GM21723 (cell line): ENCODE measurements at regions not wholly inside any gene's neighbourhood (a gene's known extent, or its start where the extent isn't known, plus 50 kb on each side); places are given as distances from the start of the nearest gene placed in this dataset.
"Not testable (repeated sequence)": the region's sequence is repeated elsewhere in the genome, so short reads cannot be mapped to it uniquely, and the experiment has no call there.

Source experiments
- ATAC-seq: cut with Tn5 transposase; IDR thresholded peaks from one replicate; pipeline ENCODE4 v1.9.1; 2021; ENCODE audit warnings: mild to moderate bottlenecking, moderate library complexity; ENCODE audit not compliant: unreplicated experiment

DNA sequence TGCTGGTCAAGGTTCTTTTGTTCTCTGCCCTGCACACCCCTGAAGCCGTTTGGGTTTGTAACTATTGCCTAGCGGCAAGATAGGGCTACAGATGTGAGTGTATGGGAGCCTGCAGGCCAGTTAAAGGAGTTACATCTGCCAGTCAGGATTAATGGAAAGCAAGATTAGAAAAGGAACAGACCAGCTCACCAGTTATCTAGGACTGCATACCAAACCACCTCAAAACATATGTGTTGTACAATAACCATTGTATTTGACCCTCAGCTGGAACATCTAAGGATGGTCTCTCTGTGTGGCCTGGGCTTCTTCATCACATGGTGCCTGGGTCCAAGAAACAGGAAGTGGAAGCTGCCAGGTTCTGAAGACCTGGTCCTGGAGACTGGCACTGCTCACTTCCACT lies 52.5 kb upstream of the FBXO28 start:
- ATAC-seq, result no peak

- no peak for ATAC-seq
Measured at GRCh38 chr1:224059897-224060427, 53.9 kb upstream of the FBXO28 start.

GRCh38 chr1:224058303-224058702 lies 55.6 kb upstream of the FBXO28 start:
- no peak for ATAC-seq

DNA sequence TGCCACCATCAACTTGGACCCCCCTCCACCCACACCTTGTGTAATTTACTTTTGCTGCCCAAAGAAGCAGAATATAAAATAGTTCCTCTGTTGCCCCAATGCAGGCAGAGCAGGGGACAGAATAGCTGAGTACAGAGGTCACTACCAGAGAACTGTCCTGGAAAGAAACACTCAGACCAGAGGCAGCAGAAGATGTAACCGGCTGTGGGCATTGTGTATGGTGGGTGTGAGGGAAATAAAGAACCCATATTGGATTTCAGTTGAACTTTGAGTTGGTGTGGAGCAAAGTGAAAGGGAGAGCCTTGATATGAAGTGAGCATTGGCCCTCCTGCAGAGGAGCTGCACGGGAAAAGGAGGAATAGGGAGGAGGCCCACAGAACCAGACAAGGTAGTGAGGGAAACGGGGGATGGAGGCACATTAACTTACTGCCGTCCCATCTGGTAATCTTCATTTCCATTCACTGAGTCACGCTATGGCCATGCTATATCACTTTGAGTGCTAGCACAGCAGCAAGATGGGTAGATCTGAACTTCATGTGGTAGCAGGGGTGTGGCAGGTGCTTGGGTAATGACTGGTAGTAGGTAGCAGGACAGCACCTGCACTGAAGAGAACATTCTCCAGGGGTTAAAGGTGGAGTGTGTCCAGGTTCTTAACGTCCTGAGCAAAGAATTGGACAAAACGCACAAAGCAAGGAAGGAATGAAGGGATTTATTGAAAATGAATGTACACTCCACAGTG lies 56.3 kb upstream of the FBXO28 start:
- no peak for ATAC-seq

DNA sequence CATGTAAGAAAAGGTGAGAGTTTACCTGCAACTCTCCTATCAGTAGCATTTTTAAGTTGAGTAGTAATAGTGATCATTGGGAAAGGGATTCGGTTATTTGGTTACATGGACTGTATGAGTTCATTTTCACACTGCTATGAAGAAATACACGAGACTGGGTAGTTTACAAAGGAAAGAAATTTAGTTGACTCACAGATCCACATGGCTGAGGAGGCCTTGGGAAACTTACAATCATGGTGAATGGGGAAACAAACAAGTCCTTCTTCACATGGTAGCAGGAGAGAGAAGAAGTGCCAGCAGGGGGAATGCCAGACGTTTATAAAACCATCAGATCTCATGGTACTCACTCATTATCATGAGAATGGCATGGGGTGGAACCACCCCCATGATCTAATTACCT lies 59.3 kb upstream of the FBXO28 start:
- no peak for ATAC-seq

DNA sequence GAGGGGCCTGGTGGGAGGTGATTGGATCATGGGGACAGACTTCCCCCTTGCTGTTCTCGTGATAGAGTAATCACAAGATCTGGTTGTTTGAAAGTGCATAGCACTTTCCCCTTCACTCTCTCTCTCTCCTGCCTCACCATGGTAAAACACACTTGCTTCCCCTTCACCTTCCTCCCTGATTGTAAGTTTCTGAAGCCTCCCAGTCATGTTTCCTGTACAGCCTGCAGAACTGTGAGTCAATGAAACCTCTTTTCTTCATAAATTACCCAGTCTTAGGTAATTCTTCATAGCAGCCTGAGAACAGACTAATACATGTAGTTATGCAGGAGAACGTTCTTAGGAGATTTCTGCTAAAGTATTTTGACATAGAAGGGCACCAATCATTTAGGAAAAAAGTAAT lies 59.9 kb upstream of the FBXO28 start:
- no peak for ATAC-seq

DNA sequence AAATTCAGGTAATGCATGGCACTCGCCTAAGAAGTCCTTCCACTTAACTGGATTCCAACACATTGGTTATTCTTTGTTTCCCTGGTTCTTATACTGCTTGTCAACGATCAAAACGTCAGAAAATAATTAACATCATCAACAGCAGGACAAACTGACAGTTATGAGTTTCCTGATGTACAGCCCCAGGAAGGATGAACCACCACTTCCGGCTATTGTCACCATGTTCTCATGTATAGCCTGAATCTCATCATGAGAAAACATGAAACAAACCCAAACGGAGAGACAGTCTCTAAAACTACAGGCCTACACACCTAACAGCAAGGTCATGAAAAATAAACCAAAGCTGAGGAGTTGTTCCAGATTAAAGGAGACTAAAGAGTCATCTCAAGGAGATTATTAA lies 60.5 kb upstream of the FBXO28 start:
- ATAC-seq, result no peak

- no peak for ATAC-seq
Measured at GRCh38 chr1:224052772-224053171, 61.1 kb upstream of the FBXO28 start.

- not testable (repeated sequence) for ATAC-seq
Measured at GRCh38 chr1:224051782-224052181, 62.1 kb upstream of the FBXO28 start.

GRCh38 chr1:224051086-224051406 lies 62.9 kb upstream of the FBXO28 start:
- no peak for ATAC-seq

DNA sequence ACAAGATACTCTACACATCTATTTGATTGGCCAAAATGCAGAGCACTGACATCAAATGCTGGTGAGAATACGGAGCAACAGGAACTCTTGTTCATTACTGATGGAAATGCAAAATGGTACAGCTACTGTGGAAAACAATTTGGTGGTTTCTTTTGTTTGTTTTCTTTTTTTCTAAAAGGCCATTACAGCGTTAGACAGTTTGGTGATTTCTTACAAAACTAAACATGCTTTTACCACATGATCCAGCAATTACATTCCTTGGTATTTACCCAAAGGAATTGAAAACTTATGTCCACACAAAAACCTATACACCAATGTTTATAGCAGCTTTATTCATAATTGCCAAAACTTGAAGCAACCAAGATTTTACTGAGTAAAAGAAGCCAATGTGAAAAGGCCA lies 66.4 kb upstream of the FBXO28 start:
- no peak for ATAC-seq

GRCh38 chr1:224045556-224045955 lies 68.4 kb upstream of the FBXO28 start:
- ATAC-seq, result no peak

DNA sequence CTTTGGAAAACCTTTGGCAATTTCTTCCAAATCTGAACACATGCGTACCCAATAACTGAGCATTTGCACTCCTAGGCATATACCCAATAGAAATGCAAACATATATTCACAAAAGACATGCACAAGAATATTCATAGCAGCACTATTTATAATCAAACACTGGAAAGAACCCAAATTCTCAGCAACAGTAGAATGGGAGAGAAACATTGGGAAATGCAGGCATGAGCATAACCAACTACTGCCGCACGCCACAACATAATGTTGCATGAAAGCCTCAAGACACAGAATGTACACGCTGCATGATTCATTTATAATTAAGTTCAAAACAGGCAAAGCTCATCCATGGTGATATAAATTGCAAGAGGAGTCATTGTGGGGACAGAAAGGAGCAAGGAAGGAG lies 69.5 kb upstream of the FBXO28 start:
- no peak for ATAC-seq

- no peak for ATAC-seq
Measured at GRCh38 chr1:224042557-224043118, 71.3 kb upstream of the FBXO28 start.

DNA sequence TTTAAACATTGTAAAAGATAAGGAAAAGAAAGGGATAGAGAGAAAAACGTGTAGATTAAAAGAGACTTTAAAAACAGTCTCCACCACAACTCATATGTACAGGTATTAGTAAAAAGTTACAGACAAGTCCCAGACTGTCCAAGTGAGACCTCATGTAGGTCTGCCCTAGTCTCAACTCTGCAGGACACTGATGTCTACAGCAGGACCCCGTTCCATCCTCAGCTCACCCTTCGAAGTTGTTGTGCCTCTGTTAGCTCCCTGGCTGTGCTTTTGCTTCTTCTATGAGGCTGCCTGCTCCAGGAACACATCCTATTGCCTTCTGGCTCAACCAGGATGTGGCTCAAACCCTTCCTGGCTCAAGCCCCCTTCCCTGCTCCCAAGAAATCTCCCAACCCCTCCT lies 72.9 kb upstream of the FBXO28 start:
- no peak for ATAC-seq

- not testable (repeated sequence) for ATAC-seq
Measured at GRCh38 chr1:224040423-224040822, 73.5 kb upstream of the FBXO28 start.

DNA sequence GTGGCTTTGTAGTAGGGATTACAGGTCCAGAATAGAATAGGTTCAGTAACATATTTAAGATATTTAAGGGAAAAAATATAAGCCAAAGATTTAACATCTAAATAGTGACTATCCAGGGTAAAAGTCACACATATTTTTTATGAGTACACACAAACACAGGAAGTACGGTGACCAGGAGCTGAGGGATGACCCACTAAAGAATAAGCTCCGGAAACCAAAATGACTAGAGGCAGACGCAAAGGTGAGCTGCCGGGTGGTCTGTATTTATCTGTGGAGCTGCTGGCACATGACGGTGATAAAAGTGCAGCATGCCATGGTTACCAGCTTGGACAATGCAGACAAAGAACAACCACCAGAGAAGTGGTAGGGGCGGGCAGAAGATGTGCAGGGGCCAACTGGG lies 73.9 kb upstream of the FBXO28 start:
- not testable (repeated sequence) for ATAC-seq

DNA sequence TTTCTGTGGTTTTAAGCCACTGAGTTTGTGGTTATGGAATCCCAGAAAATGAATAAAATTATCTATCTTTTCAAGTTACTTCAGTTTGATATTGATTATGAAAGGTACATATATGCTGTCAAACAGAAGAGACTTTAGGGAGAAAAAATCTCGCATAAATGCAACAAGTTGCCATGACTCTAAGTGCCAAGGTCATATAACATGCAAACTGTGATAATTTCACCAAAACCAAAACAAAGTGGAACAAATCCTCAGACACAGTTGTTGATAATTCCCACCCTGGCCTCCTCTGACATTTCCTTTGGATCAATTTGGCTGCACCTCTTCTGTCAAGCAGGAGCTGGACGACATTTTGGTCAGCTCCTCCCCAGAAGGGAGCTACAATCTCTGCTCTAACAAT lies 75.1 kb upstream of the FBXO28 start:
- ATAC-seq, result not testable (repeated sequence)

DNA sequence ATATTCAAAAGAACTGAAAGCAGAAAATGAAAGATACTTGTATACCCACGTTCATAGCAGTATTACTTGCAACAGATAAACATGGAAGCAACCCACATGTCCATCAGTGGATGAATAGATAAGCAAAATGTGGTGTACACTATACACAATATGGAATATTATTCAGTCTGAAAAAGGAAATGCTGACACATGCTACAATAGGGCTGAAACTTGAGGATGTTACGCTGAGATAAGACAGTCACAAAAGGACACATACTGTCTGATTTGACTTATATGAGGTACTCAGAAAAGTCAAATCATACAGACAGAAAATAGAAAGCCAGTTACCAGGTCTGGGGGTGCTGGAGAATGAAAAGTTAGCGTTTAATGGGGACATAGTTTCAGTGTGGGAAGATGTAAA lies 76.5 kb upstream of the FBXO28 start:
- not testable (repeated sequence) for ATAC-seq

DNA sequence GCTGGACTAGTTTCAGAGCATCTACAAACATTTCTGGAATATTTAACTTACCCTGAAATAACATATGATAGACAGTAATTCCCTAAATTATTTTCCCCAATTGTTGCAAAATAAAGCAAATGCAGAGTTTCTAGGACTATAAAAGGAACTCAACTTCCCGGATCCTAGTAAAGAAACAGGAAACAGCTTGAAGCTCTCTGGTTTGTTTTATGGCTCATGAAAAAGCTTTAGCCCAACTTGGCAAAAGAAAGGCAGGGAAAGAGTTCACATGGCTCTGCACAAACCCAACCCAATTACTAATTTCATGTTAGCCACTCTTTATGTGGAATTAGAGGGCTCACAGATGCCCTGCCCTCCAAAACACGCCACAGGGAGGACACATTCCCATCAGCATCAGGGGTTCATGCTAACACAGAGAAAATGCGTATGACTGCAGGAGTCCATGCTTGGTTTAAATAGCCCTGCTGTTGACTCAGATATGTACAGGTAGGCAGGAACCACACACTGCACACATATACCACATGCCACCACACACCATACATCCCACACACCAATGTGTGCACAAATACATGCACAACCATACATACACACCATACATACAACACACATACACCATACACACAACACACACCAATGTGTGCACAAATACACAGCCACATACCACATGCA lies 81.2 kb upstream of the FBXO28 start:
- ATAC-seq, result not testable (repeated sequence)

- ATAC-seq, result not testable (repeated sequence)
Measured at GRCh38 chr1:224031986-224032385, 81.9 kb upstream of the FBXO28 start.

- ATAC-seq, result not testable (repeated sequence)
Measured at GRCh38 chr1:224030257-224030656, 83.7 kb upstream of the FBXO28 start.
